ENCODE measurements at regions not wholly inside any gene's neighbourhood (a gene's known extent, or its start where the extent isn't known, plus 50 kb on each side); places are given as distances from the start of the nearest gene placed in this dataset.

GRCh38 chr1:29767088-29767685, 530.9 kb downstream of the PTPRU start:
- no peak overlapping the region for H2AFZ ChIP-seq (ENCODE audit: low read depth, low read length)

GRCh38 chr1:29762635-29763034, 526.3 kb downstream of the PTPRU start:
- Histone ChIP-seq H3K79me2 (replicated peaks; ENCODE audit: insufficient read depth, low read length) (no peaks in the 10 kb centered on the region), H3K36me3 (ENCODE audit: insufficient read depth, low read length) (no peaks in the 10 kb centered on the region), H3K4me3 (ENCODE audit: low read length) (no peak overlapping the region), H3K27me3 (ENCODE audit: insufficient read depth, low read depth, low read length) (no peaks in the 10 kb centered on the region), H4K20me1 (ENCODE audit: insufficient read depth) (no peaks in the 10 kb centered on the region), H3F3A (ENCODE audit: insufficient read depth, low read length, poor library complexity, severe bottlenecking) (no peaks in the 10 kb centered on the region), H3K9ac (ENCODE audit: low read length) (no peak overlapping the region), H3K27ac (ENCODE audit: low read length) (no peak overlapping the region), H3K4me2 (ENCODE audit: low read length) (no peak overlapping the region), H3K9me3 (ENCODE audit: low read length) (no peaks in the 10 kb centered on the region), H3K9me2 (ENCODE audit: insufficient read depth, low read length) (no peaks in the 10 kb centered on the region), H2AFZ (ENCODE audit: low read depth, low read length) (no peak overlapping the region)
- TF ChIP-seq RAD21 (conservative IDR thresholded peaks at IDR 0.05) (no peak), POLR2AphosphoS5 (IDR thresholded peaks at IDR 0.05) (no peak), SMC3 (conservative IDR thresholded peaks at IDR 0.05; ENCODE audit: poor library complexity) (no peak), CTCF (IDR thresholded peaks at IDR 0.05; ENCODE audit: poor library complexity, severe bottlenecking) (no peak), REST (IDR thresholded peaks at IDR 0.05; ENCODE audit: borderline replicate concordance) (no peak), EZH2 (IDR thresholded peaks at IDR 0.05; ENCODE audit: borderline replicate concordance, insufficient read depth, low read length, poor library complexity, severe bottlenecking) (no peak)

More at GRCh38 chr1:29767088-29767685, 530.9 kb downstream of the PTPRU start:
- Histone ChIP-seq H3F3A (ENCODE audit: insufficient read depth, low read length, poor library complexity, severe bottlenecking) (no peaks in the 10 kb centered on the region), H3K9ac (ENCODE audit: low read length) (no peak overlapping the region), H3K36me3 (ENCODE audit: insufficient read depth, low read length) (no peaks in the 10 kb centered on the region), H3K27me3 (ENCODE audit: insufficient read depth, low read depth, low read length) (no peaks in the 10 kb centered on the region), H3K79me2 (replicated peaks; ENCODE audit: insufficient read depth, low read length) (no peaks in the 10 kb centered on the region), H3K4me3 (ENCODE audit: low read length) (no peak overlapping the region), H3K9me3 (ENCODE audit: low read length) (no peaks in the 10 kb centered on the region), H3K27ac (ENCODE audit: low read length) (no peak overlapping the region), H3K9me2 (ENCODE audit: insufficient read depth, low read length) (no peaks in the 10 kb centered on the region), H4K20me1 (ENCODE audit: insufficient read depth) (no peaks in the 10 kb centered on the region), H3K4me2 (ENCODE audit: low read length) (no peak overlapping the region)
- no peak for TF ChIP-seq MXI1 (conservative IDR thresholded peaks at IDR 0.05; ENCODE audit: poor library complexity, severe bottlenecking)
- no peak for TF ChIP-seq CTCF (IDR thresholded peaks at IDR 0.05; ENCODE audit: poor library complexity, severe bottlenecking)
- no peak for TF ChIP-seq RAD21 (conservative IDR thresholded peaks at IDR 0.05)

All from neural cell (in vitro differentiated cells).